GM20431 (cell line): ENCODE measurements at regions not wholly inside any gene's neighbourhood (a gene's known extent, or its start where the extent isn't known, plus 50 kb on each side); places are given as distances from the start of the nearest gene placed in this dataset.
"Not testable (repeated sequence)": the region's sequence is repeated elsewhere in the genome, so short reads cannot be mapped to it uniquely, and the experiment has no call there.

Experiments used
- in situ Hi-C: fragments of 300-500 bp; cut with MseI, MboI; formaldehyde crosslinking; loops from one replicate; pipeline ENCODE4 v1.15.0; 2020; ENCODE audit warnings: low sequenced_read_pairs; ENCODE audit not compliant: unreplicated experiment

- in situ Hi-C loops, result no loop called here
These were observed 706.1 kb upstream of the HS6ST1 start for GRCh38 chr2:129024796-129025195.

GRCh38 chr2:129035992-129036391 lies 717.3 kb upstream of the HS6ST1 start:
- in situ Hi-C loops, result no loop called here

- in situ Hi-C loops, result not testable (repeated sequence)
These were observed 725.0 kb upstream of the HS6ST1 start for GRCh38 chr2:129043677-129044076.

- in situ Hi-C loops, result not testable (repeated sequence)
These were observed 727.8 kb upstream of the HS6ST1 start for GRCh38 chr2:129046475-129046874.

- in situ Hi-C loops, result no loop called here
These were observed 731.4 kb upstream of the HS6ST1 start for GRCh38 chr2:129050101-129050500.

GRCh38 chr2:129055242-129055641 lies 736.6 kb upstream of the HS6ST1 start:
- in situ Hi-C loops, result no loop called here

- in situ Hi-C loops, result no loop called here
These were observed 737.2 kb upstream of the HS6ST1 start for GRCh38 chr2:129055824-129056223.

GRCh38 chr2:129056309-129056958 lies 737.8 kb upstream of the HS6ST1 start:
- in situ Hi-C loops, result no loop called here

GRCh38 chr2:129056959-129057317 lies 738.3 kb upstream of the HS6ST1 start:
- in situ Hi-C loops, result no loop called here

GRCh38 chr2:129058981-129059380 lies 740.3 kb upstream of the HS6ST1 start:
- in situ Hi-C loops, result no loop called here

- in situ Hi-C loops, result no loop called here
These were observed 740.8 kb upstream of the HS6ST1 start for GRCh38 chr2:129059476-129059875.

GRCh38 chr2:129061069-129061768 lies 742.6 kb upstream of the HS6ST1 start:
- in situ Hi-C loops, result no loop called here

GRCh38 chr2:129061769-129062121 lies 743.1 kb upstream of the HS6ST1 start:
- in situ Hi-C loops, result no loop called here

GRCh38 chr2:129062146-129062912 lies 743.7 kb upstream of the HS6ST1 start:
- in situ Hi-C loops, result no loop called here

GRCh38 chr2:129067070-129067469 lies 748.4 kb upstream of the HS6ST1 start:
- in situ Hi-C loops, result no loop called here

- in situ Hi-C loops, result no loop called here
These were observed 749.3 kb upstream of the HS6ST1 start for GRCh38 chr2:129067953-129068352.

- in situ Hi-C loops, result no loop called here
These were observed 749.9 kb upstream of the HS6ST1 start for GRCh38 chr2:129068543-129068942.

GRCh38 chr2:129069875-129070594 lies 751.4 kb upstream of the HS6ST1 start:
- in situ Hi-C loops, result no loop called here

- in situ Hi-C loops, result no loop called here
These were observed 752.0 kb upstream of the HS6ST1 start for GRCh38 chr2:129070663-129071062.

GRCh38 chr2:129071531-129071930 lies 752.9 kb upstream of the HS6ST1 start:
- in situ Hi-C loops, result no loop called here
